ENCODE measurements at regions not wholly inside any gene's neighbourhood (a gene's known extent, or its start where the extent isn't known, plus 50 kb on each side); places are given as distances from the start of the nearest gene placed in this dataset.

DNA sequence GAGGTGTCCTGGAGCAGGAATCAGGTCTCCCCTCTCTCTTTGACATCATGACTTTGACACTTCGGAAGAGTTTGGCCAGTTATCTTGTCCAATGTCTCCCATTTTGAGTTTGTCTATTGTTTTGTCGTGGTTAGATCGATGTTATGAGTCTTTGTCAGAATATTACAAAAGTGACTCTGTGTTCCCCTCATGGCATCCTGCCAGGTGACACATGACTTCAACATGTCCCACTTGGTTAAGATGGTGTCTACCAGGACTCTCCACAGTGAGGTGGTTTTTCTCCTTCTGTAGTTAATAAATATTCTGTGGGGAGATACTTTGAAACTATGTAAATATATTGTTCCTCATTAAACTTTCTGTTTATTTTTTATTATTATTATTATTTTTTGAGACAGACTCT, 76.6 kb upstream of the BZW1 start:
- Histone ChIP-seq H3K27ac (ENCODE audit: low read depth, low read length, poor library complexity, severe bottlenecking) (no peak overlapping the region), H3K4me3 (ENCODE audit: low read depth, low read length, poor library complexity, severe bottlenecking) (no peak overlapping the region), H3K36me3 (ENCODE audit: insufficient read depth, low read length, poor library complexity, severe bottlenecking) (no peaks in the 10 kb centered on the region), H3K4me1 (ENCODE audit: insufficient read depth, low read length, poor library complexity, severe bottlenecking) (peaks cover 8% of the 10 kb centered on the region), H3K27me3 (replicated peaks; ENCODE audit: insufficient read depth, low read depth, low read length, poor library complexity) (peaks cover 4% of the 10 kb centered on the region), H3K9me3 (ENCODE audit: low read depth, low read length, poor library complexity, severe bottlenecking) (no peaks in the 10 kb centered on the region)
- TF ChIP-seq, protein P1, sequence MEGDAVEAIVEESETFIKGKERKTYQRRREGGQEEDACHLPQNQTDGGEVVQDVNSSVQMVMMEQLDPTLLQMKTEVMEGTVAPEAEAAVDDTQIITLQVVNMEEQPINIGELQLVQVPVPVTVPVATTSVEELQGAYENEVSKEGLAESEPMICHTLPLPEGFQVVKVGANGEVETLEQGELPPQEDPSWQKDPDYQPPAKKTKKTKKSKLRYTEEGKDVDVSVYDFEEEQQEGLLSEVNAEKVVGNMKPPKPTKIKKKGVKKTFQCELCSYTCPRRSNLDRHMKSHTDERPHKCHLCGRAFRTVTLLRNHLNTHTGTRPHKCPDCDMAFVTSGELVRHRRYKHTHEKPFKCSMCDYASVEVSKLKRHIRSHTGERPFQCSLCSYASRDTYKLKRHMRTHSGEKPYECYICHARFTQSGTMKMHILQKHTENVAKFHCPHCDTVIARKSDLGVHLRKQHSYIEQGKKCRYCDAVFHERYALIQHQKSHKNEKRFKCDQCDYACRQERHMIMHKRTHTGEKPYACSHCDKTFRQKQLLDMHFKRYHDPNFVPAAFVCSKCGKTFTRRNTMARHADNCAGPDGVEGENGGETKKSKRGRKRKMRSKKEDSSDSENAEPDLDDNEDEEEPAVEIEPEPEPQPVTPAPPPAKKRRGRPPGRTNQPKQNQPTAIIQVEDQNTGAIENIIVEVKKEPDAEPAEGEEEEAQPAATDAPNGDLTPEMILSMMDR (conservative IDR thresholded peaks at IDR 0.05; ENCODE audit: low read depth, low read length) = no peak
- no peak for TF ChIP-seq EZH2 (IDR thresholded peaks at IDR 0.05; ENCODE audit: borderline replicate concordance, low read depth, low read length, poor library complexity, severe bottlenecking)
- POLR2A ChIA-PET (ENCODE audit: low non-redundant PET) = no interaction called here
- intact Hi-C loops (cut with micrococcal nuclease; ENCODE audit: unreplicated experiment) = loop anchor here (1.0 to 10.0 kb wide), 3 partner anchors 22 to 760 kb away; no protein-coding TSS in a partner anchor
- CTCF ChIA-PET = interaction anchor here (0.6 to 1.0 kb wide), 9 partner anchors 22 to 761 kb away, joined by 3 to 10 read pairs (median 5); partner anchors contain the start of gene AOX1
- peak; percentile 14 for DNase-seq (ENCODE audit: low spot score)
- no TSS peak for BruUV-seq (replicated peaks)

DNA sequence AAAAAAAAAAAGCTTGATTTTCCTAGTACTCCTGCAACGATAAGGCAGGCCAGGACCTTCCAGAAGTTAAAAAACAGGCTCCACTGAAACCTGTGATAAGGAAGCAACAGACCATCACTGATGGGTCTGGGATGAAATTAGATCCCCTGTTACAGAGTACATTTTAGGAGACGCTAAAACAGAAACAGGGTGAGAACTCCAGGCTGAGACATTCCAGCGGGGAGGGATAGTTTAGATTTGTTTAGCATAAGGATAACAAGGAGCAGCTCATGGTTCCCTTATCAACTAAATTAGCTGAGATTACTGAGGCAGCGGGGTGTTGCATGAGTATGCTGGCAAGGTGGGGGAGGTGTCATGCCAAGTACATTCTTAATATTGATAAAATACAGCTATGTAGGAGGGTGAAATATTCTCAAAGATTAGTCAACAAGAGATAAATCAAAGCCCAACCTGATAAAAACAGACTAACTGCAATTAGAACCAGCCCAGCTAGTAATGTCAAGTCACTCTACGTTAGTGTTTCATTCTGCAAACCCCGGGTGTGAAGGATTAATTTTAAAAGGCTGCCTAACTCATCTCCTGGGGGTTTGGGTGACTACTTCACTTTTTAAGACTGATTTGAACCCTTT, 75.0 kb upstream of the BZW1 start:
- peaks cover 8% of the 10 kb centered on the region for H3K4me1 ChIP-seq (ENCODE audit: insufficient read depth, low read length, poor library complexity, severe bottlenecking)
- H3K36me3 ChIP-seq (ENCODE audit: insufficient read depth, low read length, poor library complexity, severe bottlenecking) = no peaks in the 10 kb centered on the region
- no peak overlapping the region for H3K27ac ChIP-seq (ENCODE audit: low read depth, low read length, poor library complexity, severe bottlenecking)
- no peak for DNase-seq (ENCODE audit: low spot score)
- TF ChIP-seq, protein P1 (conservative IDR thresholded peaks at IDR 0.05; ENCODE audit: low read depth, low read length) = no peak
- TF ChIP-seq EZH2 (IDR thresholded peaks at IDR 0.05; ENCODE audit: borderline replicate concordance, low read depth, low read length, poor library complexity, severe bottlenecking) = no peak
- POLR2A ChIA-PET (ENCODE audit: low non-redundant PET) = interaction anchor here (0.6 kb wide), 1 partner anchor 51 kb away, joined by 8 read pairs; no protein-coding TSS in a partner anchor
- peaks cover 4% of the 10 kb centered on the region for H3K27me3 ChIP-seq (replicated peaks; ENCODE audit: insufficient read depth, low read depth, low read length, poor library complexity)
- CTCF ChIA-PET = interaction anchor here (0.5 kb wide), 2 partner anchors 51 to 78 kb away, joined by 3 to 4 read pairs; no protein-coding TSS in a partner anchor
- intact Hi-C loops (cut with micrococcal nuclease; ENCODE audit: unreplicated experiment) = loop anchor here (10.0 kb wide), 2 partner anchors 462 to 762 kb away; no protein-coding TSS in a partner anchor
- BruUV-seq (replicated peaks) = no TSS peak
- H3K9me3 ChIP-seq (ENCODE audit: low read depth, low read length, poor library complexity, severe bottlenecking) = no peaks in the 10 kb centered on the region
- no peak overlapping the region for H3K4me3 ChIP-seq (ENCODE audit: low read depth, low read length, poor library complexity, severe bottlenecking)

DNA sequence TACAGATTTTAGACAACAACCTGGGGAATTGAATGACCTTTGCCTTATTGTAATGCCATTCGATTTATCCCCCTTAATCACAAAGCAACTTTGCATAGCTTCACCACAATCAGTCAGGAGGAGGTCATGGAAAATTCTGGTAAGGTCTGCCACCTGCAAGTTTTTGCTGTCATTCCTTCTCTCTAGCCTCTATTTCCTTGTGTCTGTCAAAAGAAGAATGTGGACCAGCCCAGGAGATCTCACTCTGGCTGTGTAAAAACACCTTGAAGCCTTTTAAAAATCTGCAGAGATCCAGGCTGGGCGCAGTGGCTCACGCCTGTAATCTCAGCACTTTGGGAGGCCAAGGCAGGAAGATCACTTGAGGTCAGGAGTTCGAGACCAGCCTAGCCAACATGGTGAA, 74.1 kb upstream of the BZW1 start:
- Histone ChIP-seq H3K4me3 (ENCODE audit: low read depth, low read length, poor library complexity, severe bottlenecking) (no peak overlapping the region), H3K27ac (ENCODE audit: low read depth, low read length, poor library complexity, severe bottlenecking) (no peak overlapping the region), H3K4me1 (ENCODE audit: insufficient read depth, low read length, poor library complexity, severe bottlenecking) (peaks cover 8% of the 10 kb centered on the region), H3K27me3 (replicated peaks; ENCODE audit: insufficient read depth, low read depth, low read length, poor library complexity) (peaks cover 4% of the 10 kb centered on the region), H3K9me3 (ENCODE audit: low read depth, low read length, poor library complexity, severe bottlenecking) (no peaks in the 10 kb centered on the region), H3K36me3 (ENCODE audit: insufficient read depth, low read length, poor library complexity, severe bottlenecking) (no peaks in the 10 kb centered on the region)
- TF ChIP-seq, protein P1 (conservative IDR thresholded peaks at IDR 0.05; ENCODE audit: low read depth, low read length) = no peak
- no peak for TF ChIP-seq EZH2 (IDR thresholded peaks at IDR 0.05; ENCODE audit: borderline replicate concordance, low read depth, low read length, poor library complexity, severe bottlenecking)
- no TSS peak for BruUV-seq (replicated peaks)
- DNase-seq (ENCODE audit: low spot score) = no peak
- POLR2A ChIA-PET (ENCODE audit: low non-redundant PET) = no interaction called here
- intact Hi-C loops (cut with micrococcal nuclease; ENCODE audit: unreplicated experiment) = loop anchor here (10.0 kb wide), 2 partner anchors 463 to 763 kb away; no protein-coding TSS in a partner anchor
- CTCF ChIA-PET = no interaction called here

Data from A673 (cell line).